ENCODE measurements at regions not wholly inside any gene's neighbourhood (a gene's known extent, or its start where the extent isn't known, plus 50 kb on each side); places are given as distances from the start of the nearest gene placed in this dataset.

DNA sequence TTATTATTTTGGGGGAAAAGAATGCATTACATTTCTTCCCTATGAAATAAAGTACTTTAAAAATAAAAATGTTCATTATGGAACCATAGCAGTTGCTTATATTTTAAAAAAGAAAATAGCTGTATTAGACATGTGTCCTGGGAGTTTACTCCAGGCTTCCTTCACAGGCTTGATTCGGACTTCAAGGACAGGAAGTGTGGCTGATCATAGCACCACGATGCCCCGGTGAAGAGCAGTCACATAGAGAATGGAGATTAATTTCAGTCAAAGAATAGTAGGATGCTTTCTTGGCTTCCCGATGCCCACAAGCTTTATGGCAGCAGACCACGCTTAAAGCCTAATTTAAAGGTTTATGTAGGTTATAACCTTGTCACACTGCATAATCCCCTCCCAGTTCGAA is 125.1 kb downstream of the NPIPB5 start:
- no peaks in the 10 kb centered on the region for H3K36me3 ChIP-seq (ENCODE audit: control insufficient read depth, insufficient read depth, low read length)
- H4K91ac ChIP-seq (ENCODE audit: insufficient read depth, low read depth, low read length), result no peak overlapping the region
- no peak for TF ChIP-seq MAZ (IDR thresholded peaks at IDR 0.05; ENCODE audit: borderline replicate concordance, low read depth, low read length)
- no peak for TF ChIP-seq POLR2A (IDR thresholded peaks at IDR 0.05; ENCODE audit: low read depth, low read length)
- TF ChIP-seq MAFK (IDR thresholded peaks at IDR 0.05; ENCODE audit: low read depth, low read length), result no peak
- TF ChIP-seq, protein P1, sequence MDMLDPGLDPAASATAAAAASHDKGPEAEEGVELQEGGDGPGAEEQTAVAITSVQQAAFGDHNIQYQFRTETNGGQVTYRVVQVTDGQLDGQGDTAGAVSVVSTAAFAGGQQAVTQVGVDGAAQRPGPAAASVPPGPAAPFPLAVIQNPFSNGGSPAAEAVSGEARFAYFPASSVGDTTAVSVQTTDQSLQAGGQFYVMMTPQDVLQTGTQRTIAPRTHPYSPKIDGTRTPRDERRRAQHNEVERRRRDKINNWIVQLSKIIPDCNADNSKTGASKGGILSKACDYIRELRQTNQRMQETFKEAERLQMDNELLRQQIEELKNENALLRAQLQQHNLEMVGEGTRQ (IDR thresholded peaks at IDR 0.05; ENCODE audit: low read depth, low read length), result no peak
- TF ChIP-seq NFE2L2 (IDR thresholded peaks at IDR 0.05; ENCODE audit: low read depth, low read length), result no peak
- TF ChIP-seq BHLHE40 (IDR thresholded peaks at IDR 0.05; ENCODE audit: low read depth, low read length), result no peak
- no peak for TF ChIP-seq RAD21 (IDR thresholded peaks at IDR 0.05; ENCODE audit: low read length)
- peaks cover 12% of the 10 kb centered on the region for H3K27me3 ChIP-seq (ENCODE audit: control insufficient read depth, insufficient read depth, low read length)
- no peaks in the 10 kb centered on the region for H3K9me1 ChIP-seq (ENCODE audit: insufficient read depth, low read length)
- no CpG with 5 or more reads among the region's 6 CpGs for WGBS, 2 experiments (ENCODE audit: extremely low coverage in 2 of 2, insufficient read length in 1 of 2)
- ChIA-PET POLR2A (ENCODE audit: unreplicated experiment) (no interaction called here), CTCF (interaction anchor here (0.9 kb wide), 1 partner anchor 16 kb away, joined by 5 read pairs; no protein-coding TSS in a partner anchor)
- no peak overlapping the region for H4K5ac ChIP-seq (ENCODE audit: low read depth, low read length)
- H3K4me2 ChIP-seq (ENCODE audit: low read depth, low read length), result no peak overlapping the region
- no peaks in the 10 kb centered on the region for H4K20me1 ChIP-seq (ENCODE audit: insufficient read depth, low read length)
- dilution Hi-C loops (cut with HindIII; ENCODE audit: low sequenced_read_pairs, unreplicated experiment) (no loop called here), intact Hi-C loops (cut with micrococcal nuclease) (loop anchor here (2.0 kb wide), 1 partner anchor 19 kb away; no protein-coding TSS in a partner anchor), in situ Hi-C loops (cut with MboI; ENCODE audit: low sequenced_read_pairs) (no loop called here)
- H2AK5ac ChIP-seq (ENCODE audit: low read depth, low read length), result no peak overlapping the region
- H3K27ac ChIP-seq (ENCODE audit: insufficient read depth, low read length), result no peak overlapping the region
- H3K4ac ChIP-seq (ENCODE audit: low read depth, low read length), result no peak overlapping the region
- no peak overlapping the region for H2BK120ac ChIP-seq (ENCODE audit: low read depth, low read length)
- H3K9me3 ChIP-seq (ENCODE audit: control insufficient read depth, insufficient read depth, low read length), result no peaks in the 10 kb centered on the region
- H2AFZ ChIP-seq (replicated peaks; ENCODE audit: low read length, poor library complexity), result no peak overlapping the region
- no peak overlapping the region for H2BK20ac ChIP-seq (ENCODE audit: low read depth, low read length)
- no peaks in the 10 kb centered on the region for H3K4me1 ChIP-seq (ENCODE audit: control insufficient read depth, insufficient read depth, low read length)
- no TSS peak for BruUV-seq (replicated peaks)
- H3K79me1 ChIP-seq (ENCODE audit: low read depth in 1 of 2, low read length in 2 of 2), result no peaks in the 10 kb centered on the region
- no peak overlapping the region for H4K8ac ChIP-seq (ENCODE audit: low read depth in 2 of 2, low read length in 2 of 2)
- DNase-seq, result no peak
- no peak overlapping the region for H3K18ac ChIP-seq (ENCODE audit: low read depth, low read length)
- no peak overlapping the region for H2BK15ac ChIP-seq (ENCODE audit: low read depth, low read length)
- H3K14ac ChIP-seq (replicated peaks; ENCODE audit: low read depth, low read length), result no peak overlapping the region
- no peak overlapping the region for H3K56ac ChIP-seq (ENCODE audit: extremely low read depth, insufficient read depth, low read length)
- H2BK5ac ChIP-seq (ENCODE audit: low read depth, low read length, poor library complexity, severe bottlenecking), result no peak overlapping the region
- H3K9ac ChIP-seq (ENCODE audit: low read depth, low read length), result no peak overlapping the region
- no peak overlapping the region for H3K23ac ChIP-seq (ENCODE audit: low read depth, low read length)
- ATAC-seq (ENCODE audit: low read depth), result no peak
- no peak overlapping the region for H2AK9ac ChIP-seq (replicated peaks; ENCODE audit: low read depth, low read length, poor library complexity)
- H3K4me3 ChIP-seq (ENCODE audit: insufficient read depth, low read depth, low read length), result no peak overlapping the region
